A549 (cell line): ENCODE measurements at regions not wholly inside any gene's neighbourhood (a gene's known extent, or its start where the extent isn't known, plus 50 kb on each side); places are given as distances from the start of the nearest gene placed in this dataset.

ENCODE experiments used
- BHLHE40 ChIP-seq: IDR thresholded peaks from 2 replicates; pipeline ENCODE4 v1.6.1; 2012; ENCODE audit warnings: low read depth, low read length, inconsistent platforms
- CBX2 ChIP-seq: fragments of 200-600 bp; sonication (generic); IDR thresholded peaks from 2 replicates; pipeline ENCODE4 v1.6.1; 2016; ENCODE audit warnings: low read depth, mild to moderate bottlenecking, borderline replicate concordance
- POLR2A ChIP-seq: IDR thresholded peaks from 2 replicates; pipeline ENCODE4 v1.6.1; 2012; ENCODE audit warnings: mild to moderate bottlenecking, low read length
- TF ChIP-seq, protein P1 (sequence below): IDR thresholded peaks from 2 replicates; pipeline ENCODE4 v1.6.1; 2012
- TF ChIP-seq, protein P2 (sequence below): IDR thresholded peaks from 2 replicates; pipeline ENCODE4 v1.6.1; 2012; ENCODE audit warnings: low read depth, borderline replicate concordance

GRCh38 chr4:112885897-112886296 lies 163.6 kb upstream of the ANK2 start:
- TF ChIP-seq POLR2A (no peak), BHLHE40 (no peak), CBX2 (no peak)
- TF ChIP-seq, protein P1, sequence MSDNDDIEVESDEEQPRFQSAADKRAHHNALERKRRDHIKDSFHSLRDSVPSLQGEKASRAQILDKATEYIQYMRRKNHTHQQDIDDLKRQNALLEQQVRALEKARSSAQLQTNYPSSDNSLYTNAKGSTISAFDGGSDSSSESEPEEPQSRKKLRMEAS, result no peak
- TF ChIP-seq, protein P2, sequence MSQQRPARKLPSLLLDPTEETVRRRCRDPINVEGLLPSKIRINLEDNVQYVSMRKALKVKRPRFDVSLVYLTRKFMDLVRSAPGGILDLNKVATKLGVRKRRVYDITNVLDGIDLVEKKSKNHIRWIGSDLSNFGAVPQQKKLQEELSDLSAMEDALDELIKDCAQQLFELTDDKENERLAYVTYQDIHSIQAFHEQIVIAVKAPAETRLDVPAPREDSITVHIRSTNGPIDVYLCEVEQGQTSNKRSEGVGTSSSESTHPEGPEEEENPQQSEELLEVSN, result no peak
